Caco-2 (cell line): ENCODE measurements at regions not wholly inside any gene's neighbourhood (a gene's known extent, or its start where the extent isn't known, plus 50 kb on each side); places are given as distances from the start of the nearest gene placed in this dataset.
A peak's percentile ranks its signal among the peaks of the same experiment; 100 is the strongest.

ENCODE experiments used
- BruUV-seq: library from RNA; stranded (reverse); fragments of 400-500 nt; replicated peaks from 2 replicates; lab custom pipeline; 2021; lab: Mats Ljungman, UMichigan
- CTCF ChIA-PET: fragments of 300-600 bp; sonication (Branson Sonifier 250); formaldehyde crosslinking; loops from one replicate; lab custom pipeline; 2022; ENCODE audit warnings: antibody characterized with exemption; lab: Charles Lee
- POLR2A ChIA-PET: fragments of 300-600 bp; sonication (Branson Sonifier 250); formaldehyde crosslinking; loops from one replicate; lab custom pipeline; 2022; ENCODE audit warnings: antibody characterized with exemption; lab: Charles Lee
- DNase-seq, 2 experiments: peaks; one replicate each; pipeline versions ENCODE4 v3.0.0 to v3.0.0-alpha.2; 2020 to 2022
- H3K27me3 ChIP-seq: replicated peaks from 2 replicates; pipeline ENCODE4 v1.6.0; 2011; ENCODE audit warnings: low read length; ENCODE audit not compliant: control insufficient read depth, insufficient read depth
- H3K36me3 ChIP-seq: 2 replicates; pipeline ENCODE4 v1.5.1; 2011; ENCODE audit warnings: low read length; ENCODE audit not compliant: control insufficient read depth, insufficient read depth
- H3K4me1 ChIP-seq: fragments of 250-450 bp; sonication (Bioruptor Pico); 2 replicates; pipeline ENCODE4 v1.5.1; 2020; ENCODE audit warnings: mild to moderate bottlenecking
- H3K4me3 ChIP-seq: 2 replicates; pipeline ENCODE4 v1.5.1; 2011; ENCODE audit warnings: low read depth, mild to moderate bottlenecking, control low read depth, low read length
- H3K9me3 ChIP-seq: fragments of 250-450 bp; sonication (Bioruptor Pico); 2 replicates; pipeline ENCODE4 v1.5.1; 2020; ENCODE audit warnings: mild to moderate bottlenecking, moderate library complexity
- H3K27ac Mint-ChIP-seq: one replicate; pipeline ENCODE4 v1.8.0; 2022; ENCODE audit warnings: mixed read lengths; ENCODE audit not compliant: unreplicated experiment
- H3K27me3 Mint-ChIP-seq: one replicate; pipeline ENCODE4 v1.8.0; 2022; ENCODE audit warnings: mixed read lengths; ENCODE audit not compliant: insufficient read depth, unreplicated experiment
- H3K36me3 Mint-ChIP-seq: one replicate; pipeline ENCODE4 v1.8.0; 2022; ENCODE audit warnings: mild to moderate bottlenecking, mixed read lengths; ENCODE audit not compliant: insufficient read depth, unreplicated experiment
- H3K4me1 Mint-ChIP-seq: one replicate; pipeline ENCODE4 v1.8.0; 2022; ENCODE audit warnings: low read depth, mixed read lengths; ENCODE audit not compliant: unreplicated experiment
- H3K4me3 Mint-ChIP-seq: one replicate; pipeline ENCODE4 v1.8.0; 2022; ENCODE audit warnings: mild to moderate bottlenecking, moderate library complexity, mixed read lengths; ENCODE audit not compliant: unreplicated experiment
- H3K9me3 Mint-ChIP-seq: one replicate; pipeline ENCODE4 v1.8.0; 2022; ENCODE audit warnings: mixed read lengths; ENCODE audit not compliant: unreplicated experiment
- intact Hi-C: fragments of 100-400 bp; cut with micrococcal nuclease; formaldehyde crosslinking; loops from one replicate; pipeline ENCODE4 v1.10.0; 2022; ENCODE audit not compliant: unreplicated experiment
- TF ChIP-seq, protein P1 (sequence below), 2 experiments: fragments of 200-600 bp in 1 of 2; IDR thresholded peaks; 1 replicate in 1 of 2; 2 replicates in 1 of 2; pipeline versions ENCODE4 v1.5.1 to v1.8.0; 2011 to 2022; ENCODE audit warnings: antibody characterized with exemption in 1 of 2, control low read depth in 1 of 2, inconsistent platforms in 1 of 2, low read depth in 1 of 2, low read length in 1 of 2, mild to moderate bottlenecking in 1 of 2, moderate library complexity in 1 of 2; ENCODE audit not compliant: insufficient read depth in 1 of 2, severe bottlenecking in 1 of 2, unreplicated experiment in 1 of 2

DNA sequence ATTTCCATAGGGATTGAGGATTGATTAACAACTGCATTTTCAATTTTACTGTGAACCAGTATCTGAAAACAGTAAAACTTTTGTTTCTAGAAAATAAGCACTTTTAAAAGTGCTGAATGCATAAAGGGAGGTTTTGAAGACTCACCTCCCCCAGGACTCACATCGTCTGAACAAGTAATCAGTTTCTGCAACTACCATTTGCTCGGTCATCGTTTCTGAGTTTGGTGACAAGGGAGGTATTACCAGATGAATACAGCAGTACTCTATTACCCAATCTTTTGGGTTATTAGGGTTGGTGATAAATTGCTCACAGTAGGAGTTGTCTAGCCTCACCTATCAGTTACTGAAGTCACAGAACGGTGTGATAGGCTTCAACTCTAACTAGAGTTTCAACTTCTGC, 234.5 kb upstream of the FN1 start:
- Mint-ChIP-seq H3K36me3 (peaks cover 6% of the 10 kb centered on the region), H3K9me3 (peaks cover 23% of the 10 kb centered on the region), H3K4me1 (peaks cover 48% of the 10 kb centered on the region), H3K27ac (peak overlapping the region; percentile 36), H3K27me3 (no peaks in the 10 kb centered on the region), H3K4me3 (no peak overlapping the region)
- TF ChIP-seq, protein P1, sequence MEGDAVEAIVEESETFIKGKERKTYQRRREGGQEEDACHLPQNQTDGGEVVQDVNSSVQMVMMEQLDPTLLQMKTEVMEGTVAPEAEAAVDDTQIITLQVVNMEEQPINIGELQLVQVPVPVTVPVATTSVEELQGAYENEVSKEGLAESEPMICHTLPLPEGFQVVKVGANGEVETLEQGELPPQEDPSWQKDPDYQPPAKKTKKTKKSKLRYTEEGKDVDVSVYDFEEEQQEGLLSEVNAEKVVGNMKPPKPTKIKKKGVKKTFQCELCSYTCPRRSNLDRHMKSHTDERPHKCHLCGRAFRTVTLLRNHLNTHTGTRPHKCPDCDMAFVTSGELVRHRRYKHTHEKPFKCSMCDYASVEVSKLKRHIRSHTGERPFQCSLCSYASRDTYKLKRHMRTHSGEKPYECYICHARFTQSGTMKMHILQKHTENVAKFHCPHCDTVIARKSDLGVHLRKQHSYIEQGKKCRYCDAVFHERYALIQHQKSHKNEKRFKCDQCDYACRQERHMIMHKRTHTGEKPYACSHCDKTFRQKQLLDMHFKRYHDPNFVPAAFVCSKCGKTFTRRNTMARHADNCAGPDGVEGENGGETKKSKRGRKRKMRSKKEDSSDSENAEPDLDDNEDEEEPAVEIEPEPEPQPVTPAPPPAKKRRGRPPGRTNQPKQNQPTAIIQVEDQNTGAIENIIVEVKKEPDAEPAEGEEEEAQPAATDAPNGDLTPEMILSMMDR (IDR thresholded peaks at IDR 0.05; ENCODE audit: insufficient read depth in 1 of 2, low read depth in 1 of 2, low read length in 1 of 2, severe bottlenecking in 1 of 2, unreplicated experiment in 1 of 2): no peak
- POLR2A ChIA-PET: no interaction called here
- Histone ChIP-seq H3K36me3 (no peaks in the 10 kb centered on the region), H3K4me3 (no peak overlapping the region), H3K9me3 (peaks cover 7% of the 10 kb centered on the region; the same call in 1 of the 2 replicates), H3K27me3 (no peaks in the 10 kb centered on the region), H3K4me1 (peaks cover 27% of the 10 kb centered on the region)
- peak in 1 of 2 experiments; percentile 13 for DNase-seq
- CTCF ChIA-PET: no interaction called here
- BruUV-seq: no TSS peak
- intact Hi-C loops: loop anchor here (1.0 kb wide), 1 partner anchor 11 kb away; no protein-coding TSS in a partner anchor

GRCh38 chr2:215668378-215668775, 232.5 kb upstream of the FN1 start:
- peaks cover 21% of the 10 kb centered on the region for H3K9me3 Mint-ChIP-seq
- intact Hi-C loops: no loop called here

DNA sequence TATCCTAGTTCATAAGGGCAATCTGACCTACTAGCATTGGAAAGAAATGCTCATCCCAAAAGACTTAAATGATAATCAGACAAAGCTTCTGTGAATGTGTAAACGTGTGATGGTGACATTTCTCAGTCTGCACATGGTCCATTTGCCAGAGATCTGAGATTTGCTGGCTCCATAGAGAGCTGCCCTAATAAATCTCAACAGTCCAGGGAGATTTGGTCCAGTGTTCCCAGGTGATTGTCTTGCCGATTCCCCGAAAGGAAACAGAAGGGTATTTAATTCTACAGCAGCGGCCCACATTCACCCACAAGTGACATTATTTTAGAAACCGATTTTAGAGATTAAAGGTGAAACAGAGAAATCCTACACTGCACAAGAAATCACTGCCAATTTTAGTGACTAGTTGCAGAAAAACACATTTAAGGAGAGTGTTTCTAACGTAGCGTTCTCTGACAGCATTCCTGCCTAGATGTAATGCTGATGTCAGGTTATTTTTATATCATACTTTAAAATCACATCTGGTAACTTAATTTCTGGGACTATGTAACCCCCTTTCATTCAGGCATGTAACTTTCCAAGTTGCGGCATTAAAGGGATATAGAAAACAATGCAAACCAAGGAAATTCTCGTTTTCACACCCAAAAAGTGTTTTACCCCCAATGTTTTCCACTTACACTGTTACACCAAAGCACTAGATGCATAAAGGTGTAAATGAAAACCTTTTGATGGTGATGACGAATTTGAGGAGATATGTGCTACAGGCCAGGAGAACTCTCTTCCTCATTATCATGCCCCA, 231.9 kb upstream of the FN1 start:
- no peaks in the 10 kb centered on the region for H3K27me3 ChIP-seq
- Mint-ChIP-seq H3K4me3 (no peak overlapping the region), H3K4me1 (peaks cover 41% of the 10 kb centered on the region), H3K27me3 (no peaks in the 10 kb centered on the region), H3K36me3 (no peaks in the 10 kb centered on the region), H3K9me3 (peaks cover 15% of the 10 kb centered on the region), H3K27ac (no peak overlapping the region)
- H3K4me3 ChIP-seq: no peak overlapping the region
- intact Hi-C loops: no loop called here
- peaks cover 32% of the 10 kb centered on the region for H3K4me1 ChIP-seq
- BruUV-seq: no TSS peak
- no peak for DNase-seq
- H3K36me3 ChIP-seq: no peaks in the 10 kb centered on the region
- TF ChIP-seq, protein P1 (IDR thresholded peaks at IDR 0.05; ENCODE audit: insufficient read depth in 1 of 2, low read depth in 1 of 2, low read length in 1 of 2, severe bottlenecking in 1 of 2, unreplicated experiment in 1 of 2): no peak
- POLR2A ChIA-PET: interaction anchor here (0.6 kb wide), 1 partner anchor 338 kb away, joined by 4 read pairs; no protein-coding TSS in a partner anchor
- CTCF ChIA-PET: no interaction called here
- no peaks in the 10 kb centered on the region for H3K9me3 ChIP-seq

More at GRCh38 chr2:215668378-215668775, 232.5 kb upstream of the FN1 start:
- peaks cover 47% of the 10 kb centered on the region for H3K4me1 Mint-ChIP-seq
- Histone ChIP-seq H3K4me1 (peaks cover 32% of the 10 kb centered on the region), H3K36me3 (no peaks in the 10 kb centered on the region), H3K4me3 (no peak overlapping the region), H3K27me3 (no peaks in the 10 kb centered on the region), H3K9me3 (peaks cover 2% of the 10 kb centered on the region; the same call in 1 of the 2 replicates)
- H3K36me3 Mint-ChIP-seq: peaks cover 5% of the 10 kb centered on the region
- no peak overlapping the region for H3K4me3 Mint-ChIP-seq
- H3K27ac Mint-ChIP-seq: no peak overlapping the region
- no peaks in the 10 kb centered on the region for H3K27me3 Mint-ChIP-seq
- no peak for DNase-seq
- POLR2A ChIA-PET: no interaction called here
- CTCF ChIA-PET: no interaction called here
- TF ChIP-seq, protein P1 (IDR thresholded peaks at IDR 0.05; ENCODE audit: insufficient read depth in 1 of 2, low read depth in 1 of 2, low read length in 1 of 2, severe bottlenecking in 1 of 2, unreplicated experiment in 1 of 2): no peak
- no TSS peak for BruUV-seq
